Lung (tissue), 11 donors: ENCODE measurements at regions not wholly inside any gene's neighbourhood (a gene's known extent, or its start where the extent isn't known, plus 50 kb on each side); places are given as distances from the start of the nearest gene placed in this dataset.

ENCODE experiments used
- ATAC-seq: fragments of 200-7000 bp; cut with Tn5 transposase; one replicate; pipeline ENCODE4 v1.9.1; 2020; ENCODE audit warnings: moderate number of reproducible peaks; ENCODE audit not compliant: insufficient read depth, low FRiP score
- DNase-seq, 3 donors: peaks; one replicate each; pipeline ENCODE4 v3.0.0-alpha.2; 2013 to 2017
- H3K27ac ChIP-seq, 2 donors: one replicate each; pipeline ENCODE4 v1.5.1; 2013; ENCODE audit warnings: mild to moderate bottlenecking in 2 of 2, moderate library complexity in 2 of 2, control low read depth in 1 of 2, inconsistent platforms in 1 of 2, low read depth in 1 of 2, low read length in 1 of 2
- H3K27me3 ChIP-seq, 3 donors: one replicate each; pipeline ENCODE4 v1.5.1; 2013; ENCODE audit warnings: low read length in 2 of 3; ENCODE audit not compliant: control insufficient read depth in 3 of 3, insufficient read depth in 3 of 3
- H3K36me3 ChIP-seq, 4 donors: one replicate each; pipeline ENCODE4 v1.5.1; 2013; ENCODE audit warnings: low read length in 4 of 4, mild to moderate bottlenecking in 1 of 4, moderate library complexity in 1 of 4; ENCODE audit not compliant: control insufficient read depth in 4 of 4, insufficient read depth in 4 of 4
- H3K4me1 ChIP-seq, 5 donors: one replicate each; pipeline ENCODE4 v1.5.1; 2013; ENCODE audit warnings: low read length in 5 of 5, mild to moderate bottlenecking in 2 of 5, moderate library complexity in 1 of 5; ENCODE audit not compliant: control insufficient read depth in 5 of 5, insufficient read depth in 5 of 5
- H3K4me3 ChIP-seq: one replicate; pipeline ENCODE4 v1.5.1; 2013; ENCODE audit warnings: mild to moderate bottlenecking, control low read depth, moderate library complexity
- H3K9ac ChIP-seq, 2 donors: one replicate each; pipeline ENCODE4 v1.5.1; 2013; ENCODE audit warnings: low read length in 2 of 2, control low read depth in 1 of 2; ENCODE audit not compliant: insufficient read depth in 1 of 2
- H3K9me3 ChIP-seq, 4 donors: one replicate each; pipeline ENCODE4 v1.5.1; 2013; ENCODE audit warnings: low read length in 3 of 4, mild to moderate bottlenecking in 1 of 4, moderate library complexity in 1 of 4; ENCODE audit not compliant: control insufficient read depth in 4 of 4, insufficient read depth in 3 of 4
- CTCF ChIP-seq: IDR thresholded peaks from 2 replicates; pipeline ENCODE4 v1.5.1; 2012; ENCODE audit warnings: mild to moderate bottlenecking; ENCODE audit errors: control extremely low read depth, extremely low read depth
- WGBS, 2 donors: extraction: QIAGEN DNeasy Blood & Tissue Kit; methylation state at CpG; one replicate each; pipeline ENCODE4 v1.1.7; 2013; 5-methylcytosine and 5-hydroxymethylcytosine counted together
- donor health status: control.
- donor health status: control.
- donor health status: Bipolar disorder and iron deficiency.
- donor health status: healthy.
- donor health status: DM: yes; HTN: yes; CAD: no.

DNA sequence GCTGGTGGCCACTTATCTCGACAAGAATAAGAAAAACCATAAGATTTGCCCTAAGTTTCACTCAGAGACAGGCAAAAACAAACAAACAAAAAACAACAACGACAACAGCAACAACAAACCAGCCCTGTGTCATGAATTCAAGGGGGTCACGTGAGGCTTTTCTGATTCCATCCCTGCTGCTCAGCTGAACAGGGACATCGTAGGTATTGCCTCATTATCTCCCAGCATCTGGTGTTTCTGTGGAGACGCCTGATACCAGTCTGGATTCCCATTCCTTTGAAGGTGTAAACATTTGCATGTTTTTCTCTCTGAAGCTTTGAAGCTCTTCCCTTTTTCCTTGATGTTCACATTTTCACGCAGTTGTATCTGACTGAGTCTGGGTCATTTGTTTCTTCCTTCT is 117.4 kb downstream of the KCNF1 start:
- TF ChIP-seq CTCF, result no peak
- no peak for DNase-seq
- 75 to 79% methylated on average over 6 of the region's 6 CpGs for WGBS, 2 donors
- H3K4me1 ChIP-seq, result peaks cover 0 to 22% (median 0%) of the 10 kb centered on the region in 5 donors
- no peaks in the 10 kb centered on the region for H3K36me3 ChIP-seq
- peaks cover 0 to 7% (median 6%) of the 10 kb centered on the region in 4 donors for H3K9me3 ChIP-seq
- no peak overlapping the region for H3K9ac ChIP-seq
- H3K27me3 ChIP-seq, result no peaks in the 10 kb centered on the region
- no peak overlapping the region for H3K4me3 ChIP-seq
- no peak overlapping the region for H3K27ac ChIP-seq
- no peak for ATAC-seq

DNA sequence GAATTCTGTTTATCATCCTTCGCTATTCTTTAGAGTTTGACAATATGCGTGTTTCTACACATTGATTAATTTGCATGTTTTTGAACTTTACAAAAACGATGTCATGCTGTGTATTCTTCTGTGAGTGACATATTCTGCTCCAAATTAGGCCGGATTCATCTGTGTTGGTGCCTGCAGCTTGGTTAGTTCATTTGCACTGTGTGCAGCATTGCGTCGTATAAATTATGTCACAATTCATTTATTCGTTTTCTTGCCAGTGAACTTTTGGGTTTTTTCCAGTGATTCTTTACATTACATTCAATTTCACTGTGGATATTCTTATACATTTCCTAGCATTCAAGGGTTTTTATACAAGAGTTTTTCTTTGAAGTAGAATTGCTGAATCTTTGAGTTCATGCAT is 118.3 kb downstream of the KCNF1 start:
- ATAC-seq (no peak), DNase-seq (peak in 2 of 3 donors; percentile 68 to 79)
- no peaks in the 10 kb centered on the region for H3K27me3 ChIP-seq
- no peak overlapping the region for H3K9ac ChIP-seq
- H3K27ac ChIP-seq, result no peak overlapping the region
- H3K9me3 ChIP-seq, result peaks cover 0 to 7% (median 6%) of the 10 kb centered on the region in 4 donors
- H3K4me3 ChIP-seq, result no peak overlapping the region
- WGBS, 2 donors, result 88 to 94% methylated on average over 7 of the region's 7 CpGs
- H3K4me1 ChIP-seq, result peaks cover 0 to 16% (median 0%) of the 10 kb centered on the region in 5 donors
- TF ChIP-seq CTCF, result no peak
- no peaks in the 10 kb centered on the region for H3K36me3 ChIP-seq

- peaks cover 0 to 16% (median 0%) of the 10 kb centered on the region in 5 donors for H3K4me1 ChIP-seq
- ATAC-seq, result no peak
- H3K9me3 ChIP-seq, result peaks cover 0 to 7% (median 6%) of the 10 kb centered on the region in 4 donors
- no peak for DNase-seq
- TF ChIP-seq CTCF, result no peak
- H3K9ac ChIP-seq, result no peak overlapping the region
- H3K4me3 ChIP-seq, result no peak overlapping the region
- H3K27ac ChIP-seq, result no peak overlapping the region
- no peaks in the 10 kb centered on the region for H3K27me3 ChIP-seq
- 56 to 75% methylated on average over 4 of the region's 4 CpGs for WGBS, 2 donors
- no peaks in the 10 kb centered on the region for H3K36me3 ChIP-seq
Observed at GRCh38 chr2:11030909-11031308, 119.2 kb downstream of the KCNF1 start.

DNA sequence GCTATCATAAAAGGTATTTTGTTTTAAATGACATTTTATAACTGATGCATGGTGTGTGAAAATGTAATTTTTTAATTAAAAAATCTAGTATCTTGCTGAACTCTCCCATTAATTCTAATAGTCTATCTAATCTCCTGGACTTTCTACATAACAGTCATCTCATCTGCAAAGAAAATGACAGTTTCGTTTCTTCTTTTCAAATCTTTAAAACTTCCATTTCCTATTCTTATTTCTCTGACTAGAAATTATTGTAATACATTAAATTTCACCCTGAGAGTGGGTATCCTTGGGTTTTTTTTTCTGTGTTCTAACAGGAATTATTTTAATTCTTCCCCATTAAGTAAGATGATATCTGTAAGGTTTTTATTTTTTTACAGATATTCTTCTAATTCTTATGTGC is 120.1 kb downstream of the KCNF1 start:
- ATAC-seq (no peak), DNase-seq (no peak)
- no peaks in the 10 kb centered on the region for H3K36me3 ChIP-seq
- peaks cover 0 to 7% (median 7%) of the 10 kb centered on the region in 4 donors for H3K9me3 ChIP-seq
- TF ChIP-seq CTCF, result no peak
- peaks cover 0 to 16% (median 0%) of the 10 kb centered on the region in 5 donors for H3K4me1 ChIP-seq
- no peak overlapping the region for H3K4me3 ChIP-seq
- H3K9ac ChIP-seq, result no peak overlapping the region
- no peaks in the 10 kb centered on the region for H3K27me3 ChIP-seq
- no peak overlapping the region for H3K27ac ChIP-seq
- WGBS, 2 donors, result 64 to 73% methylated on average over 1 of the region's 1 CpG
